Tibial artery (tissue), 4 donors: ENCODE measurements at regions not wholly inside any gene's neighbourhood (a gene's known extent, or its start where the extent isn't known, plus 50 kb on each side); places are given as distances from the start of the nearest gene placed in this dataset.
A peak's percentile ranks its signal among the peaks of the same experiment; 100 is the strongest.
"Not testable (repeated sequence)": the region's sequence is repeated elsewhere in the genome, so short reads cannot be mapped to it uniquely, and the experiment has no call there.

ENCODE experiments used
- DNase-seq, 2 donors: peaks; one replicate each; pipeline ENCODE4 v3.0.0-alpha.2; 2019
- H3K27ac ChIP-seq, 2 donors: fragments of 200-600 bp; sonication (generic) in 1 of 2; 1 replicate in 1 of 2; 2 replicates in 1 of 2; pipeline ENCODE4 v1.5.1; 2018 to 2019; ENCODE audit warnings: mild to moderate bottlenecking in 1 of 2
- H3K27me3 ChIP-seq, 2 donors: fragments of 200-600 bp; sonication (generic) in 1 of 2; one replicate each; pipeline versions ENCODE4 v1.5.1 to v1.6.0; 2016 to 2019
- H3K36me3 ChIP-seq, 3 donors: fragments of 200-600 bp; sonication (generic) in 2 of 3; one replicate each; pipeline ENCODE4 v1.5.1; 2016 to 2019; ENCODE audit warnings: mild to moderate bottlenecking in 2 of 3
- H3K4me1 ChIP-seq, 4 donors: fragments of 200-600 bp; sonication (generic) in 2 of 4; 1 replicate in 3 of 4; 2 replicates in 1 of 4; pipeline ENCODE4 v1.5.1; 2016 to 2019
- H3K4me3 ChIP-seq, 2 donors: fragments of 200-600 bp; sonication (generic) in 1 of 2; 1 replicate in 1 of 2; 2 replicates in 1 of 2; pipeline ENCODE4 v1.5.1; 2018 to 2019; ENCODE audit warnings: mild to moderate bottlenecking in 2 of 2
- H3K9me3 ChIP-seq, 3 donors: fragments of 200-600 bp; sonication (generic) in 1 of 3; one replicate each; pipeline ENCODE4 v1.5.1; 2016 to 2019
- CTCF ChIP-seq, 2 experiments: fragments of 200-600 bp in 1 of 2; fragments of 450-650 bp in 1 of 2; IDR thresholded peaks; one replicate each; pipeline ENCODE4 v1.5.1; 2017 to 2019; ENCODE audit warnings: antibody characterized with exemption in 2 of 2, mild to moderate bottlenecking in 1 of 2, moderate library complexity in 1 of 2
- intact Hi-C: fragments of 100-400 bp; cut with DNase I; formaldehyde crosslinking; loops from one replicate; pipeline ENCODE4 v1.15.0; 2023; ENCODE audit warnings: low total_unique reads

- Histone ChIP-seq H3K9me3 (no peaks in the 10 kb centered on the region), H3K4me1 (no peaks in the 10 kb centered on the region), H3K4me3 (no peak overlapping the region), H3K27ac (no peak overlapping the region), H3K27me3 (no peaks in the 10 kb centered on the region), H3K36me3 (no peaks in the 10 kb centered on the region)
- no peak for TF ChIP-seq CTCF (IDR thresholded peaks at IDR 0.05)
- intact Hi-C loops: no loop called here
- DNase-seq: no peak
Measured at GRCh38 chr10:60594476-60595051, 183.7 kb upstream of the CDK1 start.

GRCh38 chr10:60591119-60591518 is 187.2 kb upstream of the CDK1 start:
- TF ChIP-seq CTCF (IDR thresholded peaks at IDR 0.05): no peak

GRCh38 chr10:60589376-60589775 is 188.9 kb upstream of the CDK1 start:
- Histone ChIP-seq H3K9me3 (no peaks in the 10 kb centered on the region), H3K27ac (no peak overlapping the region), H3K36me3 (no peaks in the 10 kb centered on the region), H3K27me3 (no peaks in the 10 kb centered on the region), H3K4me3 (no peak overlapping the region), H3K4me1 (no peaks in the 10 kb centered on the region)
- no peak for DNase-seq
- no peak for TF ChIP-seq CTCF (IDR thresholded peaks at IDR 0.05)
- intact Hi-C loops: no loop called here

More at GRCh38 chr10:60591119-60591518, 187.2 kb upstream of the CDK1 start:
- no peak overlapping the region for H3K4me3 ChIP-seq
- no peak for DNase-seq
- intact Hi-C loops: no loop called here
- no peaks in the 10 kb centered on the region for H3K9me3 ChIP-seq
- H3K4me1 ChIP-seq: no peaks in the 10 kb centered on the region
- no peak overlapping the region for H3K27ac ChIP-seq
- no peaks in the 10 kb centered on the region for H3K27me3 ChIP-seq
- H3K36me3 ChIP-seq: no peaks in the 10 kb centered on the region

GRCh38 chr10:60581782-60582181 is 192.1 kb upstream of the ANK3 start:
- H3K27me3 ChIP-seq, intact Hi-C loops, H3K4me1 ChIP-seq, H3K36me3 ChIP-seq, DNase-seq, H3K27ac ChIP-seq, H3K4me3 ChIP-seq, H3K9me3 ChIP-seq: not testable (repeated sequence)

GRCh38 chr10:60578217-60578616 is 188.5 kb upstream of the ANK3 start:
- Histone ChIP-seq H3K4me3 (no peak overlapping the region), H3K27me3 (no peaks in the 10 kb centered on the region), H3K27ac (no peak overlapping the region), H3K9me3 (no peaks in the 10 kb centered on the region), H3K4me1 (peaks cover 0 to 4% (median 1%) of the 10 kb centered on the region in 4 donors), H3K36me3 (no peaks in the 10 kb centered on the region)
- DNase-seq: no peak
- intact Hi-C loops: no loop called here
- TF ChIP-seq CTCF (IDR thresholded peaks at IDR 0.05): no peak

- H3K9me3 ChIP-seq: no peaks in the 10 kb centered on the region
- DNase-seq: no peak
- no peaks in the 10 kb centered on the region for H3K27me3 ChIP-seq
- intact Hi-C loops: no loop called here
- peak overlapping the region in 1 of 2 donors; percentile 32 for H3K4me3 ChIP-seq
- TF ChIP-seq CTCF (IDR thresholded peaks at IDR 0.05): no peak
- H3K4me1 ChIP-seq: peaks cover 0 to 17% (median 5%) of the 10 kb centered on the region in 4 donors
- no peak overlapping the region for H3K27ac ChIP-seq
- H3K36me3 ChIP-seq: no peaks in the 10 kb centered on the region
Measured at GRCh38 chr10:60576130-60577069, 186.7 kb upstream of the ANK3 start.
